Adrenal gland (tissue), 9 donors: ENCODE measurements at regions not wholly inside any gene's neighbourhood (a gene's known extent, or its start where the extent isn't known, plus 50 kb on each side); places are given as distances from the start of the nearest gene placed in this dataset.

Source experiments
- DNase-seq, 7 donors: peaks; one replicate each; pipeline ENCODE4 v3.0.0-alpha.2; 2019 to 2020
- H3K27ac ChIP-seq, 5 donors: fragments of 200-600 bp; sonication (generic) in 4 of 5; 1 replicate in 3 of 5; 2 replicates in 2 of 5; pipeline versions ENCODE4 v1.5.1 to v1.8.0; 2016 to 2020; ENCODE audit warnings: mild to moderate bottlenecking in 1 of 5
- H3K27me3 ChIP-seq: fragments of 200-600 bp; 2 replicates; pipeline ENCODE4 v1.8.0; 2021
- H3K36me3 ChIP-seq, 2 donors: fragments of 200-600 bp; replicated peaks in 1 of 2; 1 replicate in 1 of 2; 2 replicates in 1 of 2; pipeline versions ENCODE4 v1.5.1 to v1.8.0; 2018 to 2022
- H3K4me1 ChIP-seq, 2 donors: fragments of 200-600 bp; replicated peaks in 1 of 2; 1 replicate in 1 of 2; 2 replicates in 1 of 2; pipeline versions ENCODE4 v1.5.1 to v1.8.0; 2018 to 2021
- H3K4me3 ChIP-seq, 4 donors: fragments of 200-600 bp; sonication (generic) in 3 of 4; one replicate each; pipeline ENCODE4 v1.5.1; 2016 to 2018
- H3K9me3 ChIP-seq, 3 donors: fragments of 200-600 bp; sonication (generic) in 1 of 3; replicated peaks in 1 of 3; 1 replicate in 2 of 3; 2 replicates in 1 of 3; pipeline versions ENCODE4 v1.5.1 to v1.8.0; 2016 to 2021
- POLR2A ChIP-seq, 2 donors: fragments of 450-650 bp; IDR thresholded peaks; one replicate each; pipeline ENCODE4 v1.6.1; 2017; ENCODE audit warnings: antibody characterized with exemption in 2 of 2, mild to moderate bottlenecking in 2 of 2, moderate library complexity in 1 of 2
- WGBS, 4 donors: extraction: QIAGEN DNeasy Blood & Tissue Kit in 2 of 4; methylation state at CpG; one replicate each; pipeline versions ENCODE4 v1.1.5 to v1.1.7; 2013 to 2017; 5-methylcytosine and 5-hydroxymethylcytosine counted together
- intact Hi-C, 2 donors: fragments of 100-400 bp; cut with DNase I; formaldehyde crosslinking; loops; one replicate each; pipeline versions ENCODE4 v1.14.1 to v1.15.0; 2022 to 2023
- TF ChIP-seq, protein P1 (sequence below), 6 experiments: fragments of 450-650 bp in 4 of 6; fragments of 200-600 bp in 2 of 6; sonication (generic) in 1 of 6; IDR thresholded peaks; 1 replicate in 5 of 6; 2 replicates in 1 of 6; pipeline versions ENCODE4 v1.5.1 to v1.8.0; 2016 to 2021; ENCODE audit warnings: antibody characterized with exemption in 6 of 6, mild to moderate bottlenecking in 2 of 6, moderate library complexity in 1 of 6
- donor health status: healthy with polysubstance abuse.
- donor health status: Bipolar disorder and iron deficiency.
- donor health status: DM: yes; HTN: yes; CAD: no.
- donor health status: DM: no; HTN: no; CAD: no.
- donor health status: DM: no; HTN: no; CAD: no.

DNA sequence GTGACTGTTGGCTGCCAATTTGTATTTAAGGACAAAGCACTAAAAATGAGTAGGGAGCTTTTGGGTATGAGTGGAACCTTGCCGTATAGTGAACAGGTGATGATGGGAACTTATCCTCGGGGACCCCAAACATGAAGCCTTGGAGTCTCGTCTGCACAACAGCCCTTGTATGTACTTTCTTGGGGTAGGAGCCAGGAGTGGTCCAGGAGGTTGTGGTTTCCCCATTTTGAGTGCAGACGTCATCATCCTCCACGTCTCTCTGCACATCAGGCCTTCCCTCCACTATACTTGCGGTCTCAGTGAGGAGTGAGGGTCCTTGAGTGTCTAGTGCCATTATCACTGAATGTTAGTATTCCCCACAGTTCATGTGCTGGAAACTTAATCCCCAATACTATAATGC lies 101.5 kb upstream of the HS6ST1 start:
- WGBS, 4 donors = 88 to 92% (median 89%) methylated on average over 6 of the region's 6 CpGs
- DNase-seq = peak in 2 of 7 donors; percentile 1 to 2
- no peaks in the 10 kb centered on the region for H3K36me3 ChIP-seq
- no peaks in the 10 kb centered on the region for H3K4me1 ChIP-seq
- H3K4me3 ChIP-seq = no peak overlapping the region
- no peak overlapping the region for H3K27ac ChIP-seq
- intact Hi-C loops = no loop called here
- no peaks in the 10 kb centered on the region for H3K27me3 ChIP-seq
- TF ChIP-seq, protein P1, sequence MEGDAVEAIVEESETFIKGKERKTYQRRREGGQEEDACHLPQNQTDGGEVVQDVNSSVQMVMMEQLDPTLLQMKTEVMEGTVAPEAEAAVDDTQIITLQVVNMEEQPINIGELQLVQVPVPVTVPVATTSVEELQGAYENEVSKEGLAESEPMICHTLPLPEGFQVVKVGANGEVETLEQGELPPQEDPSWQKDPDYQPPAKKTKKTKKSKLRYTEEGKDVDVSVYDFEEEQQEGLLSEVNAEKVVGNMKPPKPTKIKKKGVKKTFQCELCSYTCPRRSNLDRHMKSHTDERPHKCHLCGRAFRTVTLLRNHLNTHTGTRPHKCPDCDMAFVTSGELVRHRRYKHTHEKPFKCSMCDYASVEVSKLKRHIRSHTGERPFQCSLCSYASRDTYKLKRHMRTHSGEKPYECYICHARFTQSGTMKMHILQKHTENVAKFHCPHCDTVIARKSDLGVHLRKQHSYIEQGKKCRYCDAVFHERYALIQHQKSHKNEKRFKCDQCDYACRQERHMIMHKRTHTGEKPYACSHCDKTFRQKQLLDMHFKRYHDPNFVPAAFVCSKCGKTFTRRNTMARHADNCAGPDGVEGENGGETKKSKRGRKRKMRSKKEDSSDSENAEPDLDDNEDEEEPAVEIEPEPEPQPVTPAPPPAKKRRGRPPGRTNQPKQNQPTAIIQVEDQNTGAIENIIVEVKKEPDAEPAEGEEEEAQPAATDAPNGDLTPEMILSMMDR (IDR thresholded peaks at IDR 0.05) = no peak
- TF ChIP-seq POLR2A (IDR thresholded peaks at IDR 0.05) = no peak
- no peaks in the 10 kb centered on the region for H3K9me3 ChIP-seq

DNA sequence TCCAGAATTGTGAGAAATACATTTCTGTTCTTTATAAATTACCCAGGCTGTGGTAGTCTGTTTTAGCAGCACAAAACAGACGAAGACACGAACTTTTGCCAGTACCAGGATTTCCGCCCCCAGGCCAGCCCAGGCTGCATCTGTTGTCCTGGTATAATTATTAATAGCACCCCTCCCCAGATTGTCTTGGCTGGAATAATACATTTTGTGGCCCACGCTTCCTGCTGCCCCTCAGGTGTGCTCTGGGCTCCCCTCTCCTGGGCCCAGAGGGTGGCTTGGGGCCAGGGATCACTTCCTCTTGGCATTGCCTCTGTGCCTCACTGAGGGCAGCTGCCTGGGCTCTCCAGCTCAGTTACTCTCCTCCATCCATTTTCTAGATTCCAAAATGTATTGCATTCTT lies 102.1 kb upstream of the HS6ST1 start:
- H3K27ac ChIP-seq = no peak overlapping the region
- WGBS, 4 donors = 76 to 91% (median 86%) methylated on average over 4 of the region's 4 CpGs
- TF ChIP-seq POLR2A (IDR thresholded peaks at IDR 0.05) = no peak
- intact Hi-C loops = no loop called here
- H3K4me1 ChIP-seq = no peaks in the 10 kb centered on the region
- H3K36me3 ChIP-seq = no peaks in the 10 kb centered on the region
- DNase-seq = peak in 2 of 7 donors; percentile 4 to 36
- H3K4me3 ChIP-seq = no peak overlapping the region
- no peaks in the 10 kb centered on the region for H3K9me3 ChIP-seq
- no peaks in the 10 kb centered on the region for H3K27me3 ChIP-seq

DNA sequence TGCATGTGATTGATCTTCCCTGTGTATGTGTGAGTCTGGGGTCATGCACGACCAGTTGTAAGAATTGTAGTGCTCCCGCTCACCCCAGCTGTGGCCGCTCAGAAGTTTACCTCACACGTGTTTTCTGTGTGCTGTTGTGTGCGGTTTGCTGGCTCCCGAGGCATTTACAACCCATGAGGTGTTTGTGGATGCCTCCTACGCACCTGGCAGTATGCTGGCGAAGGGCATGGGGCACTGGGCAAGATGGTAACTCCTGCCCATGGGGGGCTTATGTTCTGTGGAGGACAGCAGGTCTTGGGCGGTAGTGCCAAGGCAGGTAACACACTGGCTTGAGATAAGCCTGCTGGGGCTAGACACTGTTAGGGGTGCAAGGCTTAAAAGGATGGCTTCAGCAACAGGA lies 102.6 kb upstream of the HS6ST1 start:
- TF ChIP-seq POLR2A (IDR thresholded peaks at IDR 0.05) = no peak
- TF ChIP-seq, protein P1 (IDR thresholded peaks at IDR 0.05) = no peak
- no peaks in the 10 kb centered on the region for H3K27me3 ChIP-seq
- H3K36me3 ChIP-seq = no peaks in the 10 kb centered on the region
- WGBS, 4 donors = 86 to 92% (median 87%) methylated on average over 6 to 9 of the region's 9 CpGs
- DNase-seq = peak in 2 of 7 donors; percentile 7 to 10
- no peak overlapping the region for H3K4me3 ChIP-seq
- no peaks in the 10 kb centered on the region for H3K9me3 ChIP-seq
- no peaks in the 10 kb centered on the region for H3K4me1 ChIP-seq
- H3K27ac ChIP-seq = no peak overlapping the region
- intact Hi-C loops = no loop called here

DNA sequence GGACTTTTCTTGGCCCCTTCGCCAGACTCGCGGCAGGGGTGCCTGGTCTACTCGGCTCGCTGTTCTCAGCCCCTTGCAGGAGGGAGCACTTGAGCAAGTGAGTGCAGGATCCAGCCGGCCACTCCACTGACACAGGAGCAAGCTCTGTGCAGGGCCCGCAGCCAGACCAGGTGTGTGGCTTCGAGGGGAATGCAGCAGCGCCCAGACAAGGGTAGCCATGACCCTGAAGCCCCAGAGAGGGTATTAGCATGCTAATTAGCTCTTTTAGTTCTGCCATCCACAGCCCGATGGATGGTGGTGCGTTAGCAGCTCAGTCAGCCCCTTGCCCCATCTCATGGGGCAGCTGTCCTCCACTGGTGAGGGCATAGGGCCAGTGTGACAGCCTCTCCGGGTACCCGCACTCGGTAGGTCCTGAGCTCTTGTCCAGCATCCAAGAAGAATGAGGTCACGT lies 103.2 kb upstream of the HS6ST1 start:
- no peak overlapping the region for H3K4me3 ChIP-seq
- TF ChIP-seq POLR2A (IDR thresholded peaks at IDR 0.05) = no peak
- TF ChIP-seq, protein P1 (IDR thresholded peaks at IDR 0.05) = no peak
- intact Hi-C loops = no loop called here
- no peaks in the 10 kb centered on the region for H3K9me3 ChIP-seq
- H3K36me3 ChIP-seq = no peaks in the 10 kb centered on the region
- DNase-seq = peak in 3 of 7 donors; percentile 2 to 35 (median 12)
- 86 to 91% (median 90%) methylated on average over 4 to 15 of the region's 15 CpGs for WGBS, 4 donors
- no peaks in the 10 kb centered on the region for H3K27me3 ChIP-seq
- no peak overlapping the region for H3K27ac ChIP-seq
- H3K4me1 ChIP-seq = no peaks in the 10 kb centered on the region

DNA sequence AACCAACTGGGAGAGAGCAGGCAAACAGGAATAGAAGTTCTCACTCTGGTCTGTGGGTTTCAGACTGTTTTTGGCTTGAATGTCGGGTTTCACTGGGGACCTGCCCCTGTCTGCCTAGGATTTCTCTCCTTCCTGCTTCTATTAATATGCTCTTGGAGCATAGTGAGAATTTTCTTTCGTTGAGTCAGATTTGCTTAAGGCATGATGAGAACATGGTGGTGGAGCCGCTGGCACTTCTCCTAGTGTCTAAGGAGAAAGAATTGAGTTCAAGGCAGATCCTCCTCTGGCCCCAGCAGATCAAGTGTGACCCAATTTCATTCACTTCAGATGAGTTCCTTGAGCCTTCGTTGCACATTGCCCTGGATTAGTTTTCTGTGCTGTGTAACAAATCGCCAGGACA lies 103.9 kb upstream of the HS6ST1 start:
- intact Hi-C loops = no loop called here
- H3K9me3 ChIP-seq = no peaks in the 10 kb centered on the region
- H3K27ac ChIP-seq = no peak overlapping the region
- DNase-seq = peak in 1 of 7 donors; percentile 3
- no peaks in the 10 kb centered on the region for H3K4me1 ChIP-seq
- 82 to 98% (median 90%) methylated on average over 5 of the region's 5 CpGs for WGBS, 4 donors
- TF ChIP-seq POLR2A (IDR thresholded peaks at IDR 0.05) = no peak
- TF ChIP-seq, protein P1 (IDR thresholded peaks at IDR 0.05) = no peak
- no peaks in the 10 kb centered on the region for H3K27me3 ChIP-seq
- no peaks in the 10 kb centered on the region for H3K36me3 ChIP-seq
- H3K4me3 ChIP-seq = no peak overlapping the region
